ENCODE measurements at regions not wholly inside any gene's neighbourhood (a gene's known extent, or its start where the extent isn't known, plus 50 kb on each side); places are given as distances from the start of the nearest gene placed in this dataset.
"Not testable (repeated sequence)": the region's sequence is repeated elsewhere in the genome, so short reads cannot be mapped to it uniquely, and the experiment has no call there.

GRCh38 chr9:80501635-80502034 lies 929.9 kb downstream of the TLE4 start:
- DNase-seq: no peak

- no peak for DNase-seq
Measured at GRCh38 chr9:80500300-80500699, 928.5 kb downstream of the TLE4 start.

- no peak for DNase-seq
Measured at GRCh38 chr9:80498001-80498555, 926.3 kb downstream of the TLE4 start.

DNA sequence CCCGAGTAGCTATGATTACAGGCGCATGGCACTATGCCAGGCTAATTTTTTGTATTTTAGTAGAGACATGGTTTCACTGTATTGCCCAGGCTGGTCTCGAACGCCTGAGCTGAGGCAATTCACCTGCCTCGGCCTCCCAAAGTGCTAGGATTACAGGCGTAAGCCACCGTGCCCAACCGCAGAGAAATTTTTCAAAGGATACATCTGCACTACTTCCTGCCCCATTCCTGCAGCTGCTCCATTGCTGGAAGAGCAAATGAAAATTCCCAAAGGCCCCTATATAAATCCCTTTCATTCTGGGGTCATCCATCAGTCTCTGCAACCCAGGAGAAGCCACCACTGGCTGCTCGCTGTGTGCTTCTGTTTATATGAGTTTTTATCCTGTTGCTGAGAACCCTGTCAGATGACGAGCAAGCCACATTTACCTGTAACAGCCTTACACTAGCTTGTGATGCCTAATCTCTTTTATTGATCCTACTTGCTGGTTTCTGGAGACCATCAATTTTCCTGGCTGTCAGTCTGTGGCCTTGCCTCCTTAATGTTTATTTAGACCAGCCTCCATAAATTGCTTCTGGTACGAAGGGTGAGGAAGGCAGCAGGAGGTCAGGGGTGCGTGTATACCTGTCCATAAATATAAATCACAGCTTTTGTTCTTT lies 925.3 kb downstream of the TLE4 start:
- DNase-seq: no peak

GRCh38 chr9:80493258-80493657 lies 921.5 kb downstream of the TLE4 start:
- DNase-seq: no peak

DNA sequence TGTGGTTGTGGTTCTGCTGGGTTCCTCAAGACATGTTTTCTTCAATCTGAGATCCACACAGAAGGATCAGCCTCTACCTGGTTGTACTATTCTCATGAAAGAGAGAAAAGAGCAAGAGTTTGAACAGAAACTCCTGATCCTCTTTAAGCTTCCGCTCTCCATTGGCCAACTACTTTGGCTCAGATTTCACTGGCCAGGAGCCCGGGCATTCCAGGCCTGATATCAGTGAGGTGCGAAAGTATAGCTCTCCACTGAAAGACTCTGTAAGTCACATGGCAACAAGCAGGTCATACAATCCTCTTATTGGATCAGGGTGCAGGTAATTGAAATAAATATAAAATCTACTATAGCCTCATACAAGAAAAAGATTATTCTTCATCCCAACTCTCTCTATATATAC lies 920.5 kb downstream of the TLE4 start:
- DNase-seq: no peak

GRCh38 chr9:80491086-80491696 lies 919.4 kb downstream of the TLE4 start:
- DNase-seq: no peak

DNA sequence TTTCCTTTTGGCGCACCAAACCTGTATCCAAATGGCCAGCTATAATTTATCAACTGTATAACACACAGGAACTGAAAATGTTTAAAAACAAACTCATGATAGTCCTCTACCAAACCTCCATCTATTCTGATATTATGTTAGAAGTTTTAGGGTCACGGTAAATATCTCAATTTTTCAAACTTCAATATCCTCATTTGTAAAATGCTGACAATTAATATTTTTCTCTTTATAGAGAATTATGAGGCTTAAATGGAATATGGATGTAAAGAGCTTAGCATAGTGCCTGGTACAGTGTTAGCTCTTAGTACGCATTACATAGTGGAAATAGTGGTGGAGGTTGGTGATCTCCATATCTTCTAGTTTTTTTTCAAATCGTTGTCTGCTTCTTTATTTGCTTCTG lies 917.6 kb downstream of the TLE4 start:
- DNase-seq: no peak

GRCh38 chr9:80485420-80486250 lies 913.9 kb downstream of the TLE4 start:
- DNase-seq: no peak

DNA sequence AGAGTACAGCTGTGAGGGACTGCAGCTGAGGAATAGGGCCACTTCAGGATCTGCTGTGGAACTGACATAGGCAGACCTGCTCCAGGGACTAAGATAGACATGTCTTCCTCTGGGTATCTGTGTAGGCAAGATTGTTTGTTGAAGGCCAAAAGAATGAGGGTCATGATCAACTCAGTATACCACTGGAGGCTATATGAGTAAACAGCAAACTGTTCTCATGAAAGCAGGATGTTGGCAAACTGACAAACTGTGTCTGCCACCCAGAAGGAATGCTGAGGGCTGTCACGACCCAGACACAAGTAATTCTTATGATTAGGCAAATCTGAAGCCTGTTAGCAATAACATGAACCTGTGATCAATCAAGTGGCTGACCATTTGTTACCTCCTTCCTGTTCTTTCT lies 910.5 kb downstream of the TLE4 start:
- not testable (repeated sequence) for DNase-seq

GRCh38 chr9:80467632-80468031 lies 895.9 kb downstream of the TLE4 start:
- no peak for DNase-seq

DNA sequence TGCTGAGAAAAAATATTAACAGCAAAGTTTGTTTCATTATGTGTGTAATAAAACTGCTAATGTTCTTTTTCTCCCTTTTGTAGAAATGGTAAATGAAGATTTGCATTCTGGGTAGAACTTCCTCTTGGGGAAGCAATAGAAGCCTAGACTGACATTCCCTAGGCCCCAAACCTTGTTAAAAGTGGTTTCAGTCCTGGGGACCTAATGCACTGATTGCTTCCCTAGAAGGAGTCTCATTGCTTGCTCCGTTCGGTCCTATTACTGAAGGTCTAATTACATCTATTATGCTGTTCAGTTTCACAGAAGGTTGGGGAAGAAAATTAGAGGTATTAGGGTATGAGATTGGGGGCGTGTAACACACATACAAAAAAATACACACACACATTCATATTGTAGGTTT lies 893.8 kb downstream of the TLE4 start:
- no peak for DNase-seq

GRCh38 chr9:80449513-80449912 lies 877.7 kb downstream of the TLE4 start:
- DNase-seq: no peak

DNA sequence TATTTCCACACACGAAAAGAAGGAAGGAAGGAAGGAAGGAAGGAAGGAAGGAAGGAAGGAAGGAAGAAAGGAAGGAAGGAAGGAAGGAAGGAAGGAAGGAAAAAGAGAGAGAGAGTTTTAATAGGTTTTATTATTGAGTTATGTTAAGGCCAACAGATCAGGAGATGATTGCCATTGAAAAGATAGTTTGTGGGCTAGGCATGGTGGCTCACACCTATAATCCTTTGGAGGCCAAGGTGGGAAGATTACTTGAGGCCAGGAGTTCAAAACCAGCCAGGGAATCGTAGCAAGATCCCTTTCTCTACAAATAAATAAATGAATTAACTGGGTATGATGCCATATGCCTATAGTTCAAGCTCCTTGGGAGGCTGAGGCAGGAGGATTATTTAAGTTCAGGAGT lies 877.2 kb downstream of the TLE4 start:
- no peak for DNase-seq

GRCh38 chr9:80447876-80448275 lies 876.1 kb downstream of the TLE4 start:
- no peak for DNase-seq

GRCh38 chr9:80440724-80441123 lies 869.0 kb downstream of the TLE4 start:
- no peak for DNase-seq

DNA sequence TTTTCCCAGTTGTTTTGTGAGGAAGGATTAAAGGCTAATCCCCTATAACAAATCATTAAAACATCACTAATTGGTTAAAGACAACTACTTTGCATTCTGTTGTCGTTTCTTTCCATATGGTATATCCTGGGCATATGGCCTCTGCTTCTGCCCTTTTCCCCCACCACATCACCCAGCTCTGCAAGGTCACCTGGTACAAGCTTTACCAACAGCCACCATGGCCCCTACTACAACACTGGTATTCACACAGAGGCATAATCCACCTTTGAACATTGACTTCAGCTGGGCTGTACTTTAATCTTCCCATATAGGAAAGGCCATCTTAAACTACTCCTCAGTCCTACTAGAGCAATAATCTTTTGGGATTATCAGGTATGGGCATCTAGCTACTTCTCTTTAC lies 866.1 kb downstream of the TLE4 start:
- DNase-seq: no peak

DNA sequence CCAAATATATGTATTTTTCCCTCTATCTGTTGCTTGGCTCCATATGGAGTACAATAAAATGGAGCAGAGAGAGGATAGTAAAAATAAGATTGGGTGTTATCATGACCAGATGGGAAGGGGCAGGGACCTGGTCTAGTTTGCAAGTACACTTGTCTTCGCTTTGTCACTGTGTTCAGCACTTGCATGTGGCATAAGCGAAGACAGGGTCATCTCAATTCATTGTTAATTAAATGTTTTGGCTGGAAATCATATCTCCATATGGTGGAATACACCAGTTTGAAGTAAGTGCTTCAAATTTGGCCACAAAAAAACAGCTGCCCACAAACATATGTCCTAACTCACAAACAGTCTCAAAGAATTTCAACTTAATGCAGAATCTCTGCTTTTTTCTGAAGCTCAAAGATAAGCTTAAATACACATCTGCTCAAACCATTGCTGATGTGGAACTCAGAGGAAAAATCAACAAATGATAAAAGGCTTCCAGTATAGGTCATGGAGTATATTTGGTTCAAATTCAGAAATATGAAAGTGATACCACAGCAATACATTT lies 865.4 kb downstream of the TLE4 start:
- DNase-seq: no peak

DNA sequence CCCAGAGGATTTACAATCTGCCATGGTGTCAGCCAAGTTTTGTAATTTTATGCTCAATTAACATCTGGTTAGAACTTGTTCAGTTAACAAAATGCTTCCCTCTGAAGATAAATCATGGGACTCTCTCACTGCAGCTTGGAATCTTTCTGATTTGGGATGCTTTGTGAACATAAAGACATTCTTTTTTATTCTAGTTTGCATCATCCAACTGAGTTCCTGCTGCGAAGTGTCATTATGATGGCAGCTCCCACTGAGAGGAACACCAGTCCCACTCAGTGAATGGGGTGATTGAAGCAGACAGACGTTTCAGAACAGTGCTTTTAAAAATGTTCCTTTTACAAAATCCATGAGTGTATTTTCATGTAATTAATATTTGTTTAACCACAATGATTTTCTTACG lies 863.8 kb downstream of the TLE4 start:
- no peak for DNase-seq

GRCh38 chr9:80426992-80427391 lies 855.2 kb downstream of the TLE4 start:
- DNase-seq: no peak

GRCh38 chr9:80417211-80417773 lies 845.5 kb downstream of the TLE4 start:
- no peak for DNase-seq

DNA sequence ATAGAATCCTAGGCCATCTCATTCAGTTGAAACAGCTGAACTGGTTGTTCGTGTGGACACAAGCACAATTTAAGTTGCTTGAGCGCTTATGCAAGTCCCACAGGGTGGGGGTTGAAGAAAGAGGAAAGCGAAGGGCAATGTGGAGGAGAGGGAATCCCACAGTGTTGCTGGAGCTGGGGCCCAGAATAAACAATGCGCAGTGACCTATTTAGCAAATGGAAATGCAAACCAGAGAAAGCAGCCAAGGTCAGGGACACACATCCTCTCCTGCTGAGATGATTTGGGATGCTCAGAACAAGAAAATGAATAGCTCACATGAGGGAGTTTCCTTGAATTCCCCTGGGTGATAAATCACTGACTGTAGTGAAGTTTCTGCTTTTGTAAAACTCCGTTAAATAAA lies 838.3 kb downstream of the TLE4 start:
- DNase-seq: no peak

DNA sequence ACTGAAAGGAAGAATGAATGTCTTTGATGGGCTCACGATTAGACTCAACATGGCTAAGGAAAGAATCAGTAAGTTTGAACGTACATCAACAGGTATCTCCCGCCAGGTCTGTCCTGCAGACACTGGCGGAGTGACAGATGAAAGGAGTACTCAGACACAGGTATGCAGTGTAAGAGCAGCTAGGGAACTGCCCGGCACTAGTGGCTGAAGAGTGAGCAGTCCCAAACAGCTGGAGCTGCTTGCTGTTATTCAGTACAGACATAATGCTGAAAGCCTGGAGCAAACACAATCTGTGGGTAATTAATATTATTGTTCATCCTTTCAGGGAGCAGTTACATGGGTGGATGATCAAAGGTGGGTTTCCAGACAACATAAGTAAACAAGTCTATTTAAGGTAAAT lies 835.5 kb downstream of the TLE4 start:
- no peak for DNase-seq
